PFSK-1 (cell line): ENCODE measurements at regions not wholly inside any gene's neighbourhood (a gene's known extent, or its start where the extent isn't known, plus 50 kb on each side); places are given as distances from the start of the nearest gene placed in this dataset.

ENCODE experiments used
- FOXP2 ChIP-seq: optimal IDR thresholded peaks from 2 replicates; pipeline ENCODE3; 2011; ENCODE audit warnings: borderline replicate concordance, control low read depth, inconsistent platforms; ENCODE audit not compliant: insufficient read depth; ENCODE audit errors: extremely low read length, extremely low read depth
- POLR2AphosphoS5 ChIP-seq: IDR thresholded peaks from 2 replicates; pipeline ENCODE4 v1.6.1; 2012; ENCODE audit warnings: low read depth, mild to moderate bottlenecking, control low read depth, low read length, moderate library complexity
- REST ChIP-seq, 2 experiments: IDR thresholded peaks; 2 replicates each; pipeline versions ENCODE4 v1.6.1 to v1.8.0; 2011 to 2012; ENCODE audit warnings: low read depth in 2 of 2, low read length in 2 of 2, control low read depth in 1 of 2, inconsistent platforms in 1 of 2, mild to moderate bottlenecking in 1 of 2, moderate library complexity in 1 of 2; ENCODE audit not compliant: insufficient read depth in 1 of 2
- SIN3A ChIP-seq: IDR thresholded peaks from 2 replicates; pipeline ENCODE4 v1.6.1; 2012; ENCODE audit warnings: mild to moderate bottlenecking, low read length, moderate library complexity, borderline replicate concordance; ENCODE audit not compliant: insufficient read depth
- TAF1 ChIP-seq: IDR thresholded peaks from 2 replicates; pipeline ENCODE4 v1.6.1; 2012; ENCODE audit warnings: low read length, control low read depth, borderline replicate concordance; ENCODE audit not compliant: insufficient read depth

GRCh38 chr5:118236108-118236849, 752.1 kb downstream of the DTWD2 start:
- TF ChIP-seq TAF1 (no peak), REST (IDR thresholded peaks at IDR 0.05; ENCODE audit: insufficient read depth in 1 of 2, low read depth in 2 of 2, low read length in 2 of 2) (no peak), FOXP2 (no peak), POLR2AphosphoS5 (no peak), SIN3A (no peak)
